Peyer's patch (tissue), 4 donors: ENCODE measurements at regions not wholly inside any gene's neighbourhood (a gene's known extent, or its start where the extent isn't known, plus 50 kb on each side); places are given as distances from the start of the nearest gene placed in this dataset.

Source experiments
- CTCF ChIP-seq, 6 experiments: fragments of 450-650 bp in 4 of 6; fragments of 200-600 bp in 2 of 6; sonication (generic) in 1 of 6; IDR thresholded peaks; one replicate each; pipeline ENCODE4 v1.5.1; 2017 to 2019; ENCODE audit warnings: antibody characterized with exemption in 6 of 6, mild to moderate bottlenecking in 3 of 6, moderate library complexity in 1 of 6
- POLR2A ChIP-seq, 2 donors: fragments of 450-650 bp; IDR thresholded peaks; one replicate each; pipeline ENCODE4 v1.5.1; 2017; ENCODE audit warnings: antibody characterized with exemption in 2 of 2, mild to moderate bottlenecking in 2 of 2, moderate library complexity in 2 of 2

GRCh38 chr5:8473016-8473415 lies 604.1 kb downstream of the MTRR start:
- TF ChIP-seq CTCF (IDR thresholded peaks at IDR 0.05) = no peak
- TF ChIP-seq POLR2A (IDR thresholded peaks at IDR 0.05) = no peak
